ENCODE measurements at regions not wholly inside any gene's neighbourhood (a gene's known extent, or its start where the extent isn't known, plus 50 kb on each side); places are given as distances from the start of the nearest gene placed in this dataset.
"Not testable (repeated sequence)": the region's sequence is repeated elsewhere in the genome, so short reads cannot be mapped to it uniquely, and the experiment has no call there.

- peaks cover 2% of the 10 kb centered on the region for H3K9me3 Mint-ChIP-seq
These were observed 225.6 kb upstream of the JARID2 start for GRCh38 chr6:15020119-15020770.

GRCh38 chr6:15021074-15021473 lies 224.8 kb upstream of the JARID2 start:
- H3K4me1 Mint-ChIP-seq (ENCODE audit: low read depth) = peaks cover 44% of the 10 kb centered on the region
- peaks cover 2% of the 10 kb centered on the region for H3K9me3 Mint-ChIP-seq
- CTCF ChIA-PET = no interaction called here

More at GRCh38 chr6:15020119-15020770, 225.6 kb upstream of the JARID2 start:
- intact Hi-C loops (cut with micrococcal nuclease) = no loop called here
- Mint-ChIP-seq H3K27me3 (peaks cover 10% of the 10 kb centered on the region), H3K4me1 (ENCODE audit: low read depth) (peaks cover 44% of the 10 kb centered on the region), H3K27ac (no peak overlapping the region), H3K36me3 (ENCODE audit: low read depth) (no peaks in the 10 kb centered on the region), H3K4me3 (no peak overlapping the region)
- no peak for TF ChIP-seq CTCF (IDR thresholded peaks at IDR 0.05)
- ChIA-PET POLR2A (interaction anchor here (0.6 kb wide), 1 partner anchor 69 kb away, joined by 3 read pairs; no protein-coding TSS in a partner anchor), CTCF (no interaction called here)
- DNase-seq (no peak), ATAC-seq (no peak)

GRCh38 chr6:15023018-15023417 lies 222.9 kb upstream of the JARID2 start:
- Mint-ChIP-seq H3K27ac (peak overlapping the region; percentile 95), H3K4me1 (ENCODE audit: low read depth) (peaks cover 34% of the 10 kb centered on the region)
- peak; percentile 35 for ATAC-seq

More at GRCh38 chr6:15021074-15021473, 224.8 kb upstream of the JARID2 start:
- POLR2A ChIA-PET = no interaction called here
- H3K36me3 Mint-ChIP-seq (ENCODE audit: low read depth) = no peaks in the 10 kb centered on the region
- H3K4me3 Mint-ChIP-seq = peak overlapping the region; percentile 62
- intact Hi-C loops (cut with micrococcal nuclease) = no loop called here
- DNase-seq (no peak), ATAC-seq (no peak)
- TF ChIP-seq CTCF (IDR thresholded peaks at IDR 0.05) = no peak
- H3K27ac Mint-ChIP-seq = peak overlapping the region; percentile 83
- H3K27me3 Mint-ChIP-seq = peaks cover 10% of the 10 kb centered on the region

GRCh38 chr6:15023448-15023847 lies 222.4 kb upstream of the JARID2 start:
- TF ChIP-seq CTCF (IDR thresholded peaks at IDR 0.05) = no peak
- peak overlapping the region; percentile 30 for H3K4me3 Mint-ChIP-seq

More at GRCh38 chr6:15023018-15023417, 222.9 kb upstream of the JARID2 start:
- H3K27me3 Mint-ChIP-seq; intact Hi-C loops (cut with micrococcal nuclease); H3K9me3 Mint-ChIP-seq; CTCF ChIA-PET; H3K36me3 Mint-ChIP-seq (ENCODE audit: low read depth): not testable (repeated sequence)
- POLR2A ChIA-PET = interaction anchor here (0.6 to 0.8 kb wide), 2 partner anchors 305 to 317 kb away, joined by 3 to 4 read pairs; no protein-coding TSS in a partner anchor
- peak overlapping the region; percentile 30 for H3K4me3 Mint-ChIP-seq
- peak; percentile 31 for DNase-seq

GRCh38 chr6:15025446-15025845 lies 220.4 kb upstream of the JARID2 start:
- CTCF ChIA-PET = no interaction called here
- Mint-ChIP-seq H3K4me1 (ENCODE audit: low read depth) (peaks cover 27% of the 10 kb centered on the region), H3K36me3 (ENCODE audit: low read depth) (no peaks in the 10 kb centered on the region), H3K27me3 (no peaks in the 10 kb centered on the region), H3K9me3 (peaks cover 2% of the 10 kb centered on the region), H3K27ac (no peak overlapping the region), H3K4me3 (no peak overlapping the region)
- POLR2A ChIA-PET = no interaction called here
- ATAC-seq (no peak), DNase-seq (no peak)
- no peak for TF ChIP-seq CTCF (IDR thresholded peaks at IDR 0.05)
- intact Hi-C loops (cut with micrococcal nuclease) = no loop called here

More at GRCh38 chr6:15023448-15023847, 222.4 kb upstream of the JARID2 start:
- POLR2A ChIA-PET = interaction anchor here (0.6 to 0.8 kb wide), 2 partner anchors 304 to 316 kb away, joined by 3 to 4 read pairs; no protein-coding TSS in a partner anchor
- Mint-ChIP-seq H3K36me3 (ENCODE audit: low read depth) (no peaks in the 10 kb centered on the region), H3K27ac (peak overlapping the region; percentile 95), H3K9me3 (peaks cover 2% of the 10 kb centered on the region), H3K4me1 (ENCODE audit: low read depth) (peaks cover 31% of the 10 kb centered on the region), H3K27me3 (peaks cover 3% of the 10 kb centered on the region)
- peak; percentile 96 for ATAC-seq
- DNase-seq = peak; percentile 90
- intact Hi-C loops (cut with micrococcal nuclease) = no loop called here
- CTCF ChIA-PET = no interaction called here
